MM.1S (cell line): ENCODE measurements at regions not wholly inside any gene's neighbourhood (a gene's known extent, or its start where the extent isn't known, plus 50 kb on each side); places are given as distances from the start of the nearest gene placed in this dataset.

Experiments used
- DNase-seq: peaks from one replicate; pipeline ENCODE4 v3.0.0-alpha.2; 2015
- H2AFZ ChIP-seq: fragments of 300-600 bp; sonication (generic); 2 replicates; pipeline ENCODE4 v1.6.0; 2016; ENCODE audit warnings: antibody characterized with exemption, low read length
- H3F3A ChIP-seq: fragments of 300-600 bp; sonication (generic); 2 replicates; pipeline ENCODE4 v1.6.1; 2016; ENCODE audit warnings: mild to moderate bottlenecking, antibody characterized with exemption, low read length, moderate library complexity, mixed read lengths; ENCODE audit not compliant: insufficient read depth
- H3K27ac ChIP-seq: fragments of 300-600 bp; sonication (generic); 2 replicates; pipeline ENCODE4 v1.5.1; 2016; ENCODE audit warnings: mild to moderate bottlenecking, low read length
- H3K27me3 ChIP-seq: fragments of 300-600 bp; sonication (generic); replicated peaks from 2 replicates; pipeline ENCODE4 v1.6.0; 2016; ENCODE audit warnings: low read length; ENCODE audit not compliant: insufficient read depth
- H3K36me3 ChIP-seq: fragments of 300-600 bp; sonication (generic); replicated peaks from 2 replicates; pipeline ENCODE4 v1.6.1; 2016; ENCODE audit warnings: mild to moderate bottlenecking, low read length, mixed read lengths; ENCODE audit not compliant: insufficient read depth
- H3K4me1 ChIP-seq: fragments of 300-600 bp; sonication (generic); 2 replicates; pipeline ENCODE4 v1.6.1; 2016; ENCODE audit warnings: low read length, mixed read lengths
- H3K4me2 ChIP-seq: fragments of 300-600 bp; sonication (generic); 2 replicates; pipeline ENCODE4 v1.6.0; 2016; ENCODE audit warnings: low read depth, low read length
- H3K4me3 ChIP-seq: fragments of 300-600 bp; sonication (generic); 2 replicates; pipeline ENCODE4 v1.5.1; 2016; ENCODE audit warnings: low read length, mixed read lengths
- H3K79me2 ChIP-seq: fragments of 300-600 bp; sonication (generic); 2 replicates; pipeline ENCODE4 v1.6.1; 2016; ENCODE audit warnings: mixed run types, low read length, mixed read lengths
- H3K9ac ChIP-seq: fragments of 300-600 bp; sonication (generic); 2 replicates; pipeline ENCODE4 v1.6.1; 2016; ENCODE audit warnings: low read length, mixed read lengths
- H3K9me2 ChIP-seq: fragments of 300-600 bp; sonication (generic); replicated peaks from 2 replicates; pipeline ENCODE4 v1.6.1; 2016; ENCODE audit warnings: mild to moderate bottlenecking, low read length, mixed read lengths; ENCODE audit not compliant: insufficient read depth
- H3K9me3 ChIP-seq: fragments of 300-600 bp; sonication (generic); replicated peaks from 2 replicates; pipeline ENCODE4 v1.6.1; 2016; ENCODE audit warnings: mild to moderate bottlenecking, low read length, mixed read lengths; ENCODE audit not compliant: insufficient read depth
- H4K20me1 ChIP-seq: fragments of 300-600 bp; sonication (generic); 2 replicates; pipeline ENCODE4 v1.6.1; 2016; ENCODE audit warnings: mild to moderate bottlenecking, low read length, moderate library complexity, mixed read lengths; ENCODE audit not compliant: insufficient read depth
- CTCF ChIP-seq: fragments of 300-600 bp; sonication (generic); IDR thresholded peaks from 2 replicates; pipeline ENCODE4 v1.5.1; 2016; ENCODE audit warnings: antibody characterized with exemption, low read length, mixed read lengths
- EZH2 ChIP-seq: fragments of 300-600 bp; sonication (generic); optimal IDR thresholded peaks from 2 replicates; pipeline ENCODE3; 2017; ENCODE audit warnings: low read depth, mild to moderate bottlenecking, antibody characterized with exemption, low read length, mixed read lengths
- EZH2phosphoT487 ChIP-seq: fragments of 300-600 bp; sonication (generic); IDR thresholded peaks from 2 replicates; pipeline ENCODE4 v1.6.1; 2018; ENCODE audit warnings: antibody characterized with exemption, low read length

- no peaks in the 10 kb centered on the region for H4K20me1 ChIP-seq
- no peaks in the 10 kb centered on the region for H3K36me3 ChIP-seq
- no peaks in the 10 kb centered on the region for H3K27me3 ChIP-seq
- H3K4me2 ChIP-seq: no peak overlapping the region
- no peak overlapping the region for H3K27ac ChIP-seq
- H3K79me2 ChIP-seq: no peaks in the 10 kb centered on the region
- no peaks in the 10 kb centered on the region for H3K4me1 ChIP-seq
- no peaks in the 10 kb centered on the region for H3K9me2 ChIP-seq
- H3K4me3 ChIP-seq: no peak overlapping the region
- TF ChIP-seq CTCF (no peak), EZH2phosphoT487 (no peak), EZH2 (no peak)
- no peaks in the 10 kb centered on the region for H3F3A ChIP-seq
- no peaks in the 10 kb centered on the region for H3K9me3 ChIP-seq
- H3K9ac ChIP-seq: no peak overlapping the region
- DNase-seq: no peak
- no peak overlapping the region for H2AFZ ChIP-seq
Measured at GRCh38 chr4:24425863-24426262, 158.5 kb downstream of the DHX15 start.

- H3K4me1 ChIP-seq: peaks cover 11% of the 10 kb centered on the region
- H3K27me3 ChIP-seq: no peaks in the 10 kb centered on the region
- no peak for DNase-seq
- no peak overlapping the region for H3K4me3 ChIP-seq
- no peaks in the 10 kb centered on the region for H3K79me2 ChIP-seq
- H4K20me1 ChIP-seq: no peaks in the 10 kb centered on the region
- H3K9me2 ChIP-seq: no peaks in the 10 kb centered on the region
- H3K4me2 ChIP-seq: no peak overlapping the region
- no peak for TF ChIP-seq EZH2phosphoT487
- TF ChIP-seq CTCF: no peak
- TF ChIP-seq EZH2: no peak
- no peak overlapping the region for H2AFZ ChIP-seq
- no peak overlapping the region for H3K9ac ChIP-seq
- no peaks in the 10 kb centered on the region for H3K9me3 ChIP-seq
- H3K36me3 ChIP-seq: no peaks in the 10 kb centered on the region
- H3F3A ChIP-seq: no peaks in the 10 kb centered on the region
- no peak overlapping the region for H3K27ac ChIP-seq
Measured at GRCh38 chr4:24423670-24424069, 160.7 kb downstream of the DHX15 start.

- Histone ChIP-seq H3F3A (no peaks in the 10 kb centered on the region), H3K27ac (no peak overlapping the region), H3K4me1 (peaks cover 12% of the 10 kb centered on the region), H3K9me3 (no peaks in the 10 kb centered on the region), H2AFZ (no peak overlapping the region), H4K20me1 (no peaks in the 10 kb centered on the region), H3K9ac (no peak overlapping the region), H3K9me2 (no peaks in the 10 kb centered on the region), H3K36me3 (no peaks in the 10 kb centered on the region), H3K4me3 (no peak overlapping the region), H3K79me2 (no peaks in the 10 kb centered on the region), H3K4me2 (no peak overlapping the region), H3K27me3 (no peaks in the 10 kb centered on the region)
- DNase-seq: no peak
- TF ChIP-seq EZH2phosphoT487: no peak
- no peak for TF ChIP-seq EZH2
- TF ChIP-seq CTCF: no peak
Measured at GRCh38 chr4:24422644-24423043, 161.7 kb downstream of the DHX15 start.
